ENCODE measurements at regions not wholly inside any gene's neighbourhood (a gene's known extent, or its start where the extent isn't known, plus 50 kb on each side); places are given as distances from the start of the nearest gene placed in this dataset.

DNA sequence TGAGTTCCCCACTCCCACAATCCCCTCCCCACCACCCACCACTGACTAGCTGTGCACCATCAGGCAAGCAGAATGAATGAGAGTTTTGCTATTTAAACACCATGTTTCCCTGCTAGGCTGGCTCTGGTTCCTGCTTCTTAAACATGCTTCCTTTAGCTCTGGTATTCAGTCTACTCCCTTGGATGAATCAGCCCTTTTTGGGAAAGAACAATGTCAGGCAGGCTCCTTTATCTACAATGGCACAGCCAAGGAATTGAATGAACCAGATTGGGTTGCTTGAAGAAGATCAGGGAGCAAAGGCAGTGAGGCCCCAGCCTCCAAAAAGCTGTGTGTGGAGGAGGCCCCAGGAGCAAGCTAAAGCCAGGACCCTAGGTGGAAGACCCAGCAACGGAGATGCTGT, 92.9 kb upstream of the ISX start:
- ChIA-PET CTCF (no interaction called here), POLR2A (no interaction called here)
- no peaks in the 10 kb centered on the region for H3K9me1 ChIP-seq (replicated peaks; ENCODE audit: control insufficient read depth, extremely low read depth, insufficient read depth, low read length)
- DNase-seq (ENCODE audit: low read depth, low spot score) (no peak), FAIRE-seq (no peak)
- no TSS peak for BruUV-seq (replicated peaks)
- H3K27ac ChIP-seq (ENCODE audit: insufficient read depth, low read depth, low read length), result no peak overlapping the region
- H3K27me3 ChIP-seq (ENCODE audit: control insufficient read depth in 2 of 2, insufficient read depth in 2 of 2, low read length in 2 of 2), result no peaks in the 10 kb centered on the region
- H4K20me1 ChIP-seq (replicated peaks; ENCODE audit: control insufficient read depth, extremely low read depth, insufficient read depth, low read length), result no peaks in the 10 kb centered on the region
- no peak overlapping the region for H3K4me3 ChIP-seq (replicated peaks in 1 of 3; ENCODE audit: insufficient read depth in 1 of 3, low read depth in 1 of 3, low read length in 3 of 3)
- H2AFZ ChIP-seq (ENCODE audit: low read depth, low read length), result no peak overlapping the region
- no peaks in the 10 kb centered on the region for H3K9me3 ChIP-seq (replicated peaks; ENCODE audit: control insufficient read depth, insufficient read depth, low read length)
- H3K9ac ChIP-seq (replicated peaks; ENCODE audit: extremely low read depth, insufficient read depth, low read length), result no peak overlapping the region
- TF ChIP-seq FOS (IDR thresholded peaks at IDR 0.05; ENCODE audit: borderline replicate concordance, insufficient read depth, low read length) (no peak), JUN (IDR thresholded peaks at IDR 0.05; ENCODE audit: borderline replicate concordance, insufficient read depth, insufficient read length, low read depth) (no peak), EZH2 (IDR thresholded peaks at IDR 0.05; ENCODE audit: borderline replicate concordance, low read depth, low read length, severe bottlenecking) (no peak), POLR2A (IDR thresholded peaks at IDR 0.05; ENCODE audit: low read depth, low read length) (no peak), POLR2AphosphoS5 (IDR thresholded peaks at IDR 0.05; ENCODE audit: insufficient read depth, low read depth, low read length) (no peak), MYC (IDR thresholded peaks at IDR 0.05; ENCODE audit: low read depth, low read length) (no peak), GATA2 (IDR thresholded peaks at IDR 0.05; ENCODE audit: insufficient read depth, insufficient read length, low read depth, low read length) (no peak)
- TF ChIP-seq, protein P1, sequence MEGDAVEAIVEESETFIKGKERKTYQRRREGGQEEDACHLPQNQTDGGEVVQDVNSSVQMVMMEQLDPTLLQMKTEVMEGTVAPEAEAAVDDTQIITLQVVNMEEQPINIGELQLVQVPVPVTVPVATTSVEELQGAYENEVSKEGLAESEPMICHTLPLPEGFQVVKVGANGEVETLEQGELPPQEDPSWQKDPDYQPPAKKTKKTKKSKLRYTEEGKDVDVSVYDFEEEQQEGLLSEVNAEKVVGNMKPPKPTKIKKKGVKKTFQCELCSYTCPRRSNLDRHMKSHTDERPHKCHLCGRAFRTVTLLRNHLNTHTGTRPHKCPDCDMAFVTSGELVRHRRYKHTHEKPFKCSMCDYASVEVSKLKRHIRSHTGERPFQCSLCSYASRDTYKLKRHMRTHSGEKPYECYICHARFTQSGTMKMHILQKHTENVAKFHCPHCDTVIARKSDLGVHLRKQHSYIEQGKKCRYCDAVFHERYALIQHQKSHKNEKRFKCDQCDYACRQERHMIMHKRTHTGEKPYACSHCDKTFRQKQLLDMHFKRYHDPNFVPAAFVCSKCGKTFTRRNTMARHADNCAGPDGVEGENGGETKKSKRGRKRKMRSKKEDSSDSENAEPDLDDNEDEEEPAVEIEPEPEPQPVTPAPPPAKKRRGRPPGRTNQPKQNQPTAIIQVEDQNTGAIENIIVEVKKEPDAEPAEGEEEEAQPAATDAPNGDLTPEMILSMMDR (IDR thresholded peaks at IDR 0.05; ENCODE audit: extremely low read depth in 1 of 2, insufficient read depth in 1 of 2, low read depth in 1 of 2, low read length in 2 of 2), result no peak
- TF ChIP-seq, protein P2, sequence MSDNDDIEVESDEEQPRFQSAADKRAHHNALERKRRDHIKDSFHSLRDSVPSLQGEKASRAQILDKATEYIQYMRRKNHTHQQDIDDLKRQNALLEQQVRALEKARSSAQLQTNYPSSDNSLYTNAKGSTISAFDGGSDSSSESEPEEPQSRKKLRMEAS (IDR thresholded peaks at IDR 0.05; ENCODE audit: insufficient read depth, insufficient read length), result no peak
- no peak overlapping the region for H3K4me2 ChIP-seq (ENCODE audit: insufficient read depth, low read length)
- no peaks in the 10 kb centered on the region for H3K36me3 ChIP-seq (ENCODE audit: control insufficient read depth in 2 of 2, extremely low read depth in 1 of 2, insufficient read depth in 2 of 2, low read length in 2 of 2)
- intact Hi-C loops (cut with micrococcal nuclease) (no loop called here), dilution Hi-C loops (cut with MboI; ENCODE audit: extremely low pct_ligation_motif_present, low sequenced_read_pairs) (no loop called here)
- H3K4me1 ChIP-seq (ENCODE audit: control insufficient read depth, extremely low read depth, insufficient read depth, low read length), result no peaks in the 10 kb centered on the region
- H3K79me2 ChIP-seq (ENCODE audit: control insufficient read depth, insufficient read depth, low read length), result no peaks in the 10 kb centered on the region

All from endothelial cell of umbilical vein (primary cell).